ENCODE measurements at regions not wholly inside any gene's neighbourhood (a gene's known extent, or its start where the extent isn't known, plus 50 kb on each side); places are given as distances from the start of the nearest gene placed in this dataset.

- Histone ChIP-seq H2AFZ (ENCODE audit: control insufficient read depth, low read length) (no peak overlapping the region), H3K79me2 (ENCODE audit: control insufficient read depth, insufficient read depth, low read length) (no peaks in the 10 kb centered on the region), H3K27ac (ENCODE audit: control insufficient read depth, insufficient read depth, low read length) (no peak overlapping the region), H3K4me3 (ENCODE audit: control insufficient read depth in 2 of 3, extremely low read depth in 1 of 3, insufficient read depth in 2 of 3, low read depth in 1 of 3, low read length in 3 of 3) (no peak overlapping the region), H3K4me2 (ENCODE audit: control insufficient read depth, extremely low read depth, insufficient read depth, low read depth, low read length) (no peak overlapping the region), H3K9me1 (ENCODE audit: control insufficient read depth, extremely low read depth, insufficient read depth, low read length) (no peaks in the 10 kb centered on the region), H3K9me3 (ENCODE audit: control insufficient read depth, low read depth, low read length) (no peaks in the 10 kb centered on the region), H3K36me3 (ENCODE audit: control insufficient read depth in 2 of 2, extremely low read depth in 1 of 2, insufficient read depth in 2 of 2, low read length in 2 of 2) (no peaks in the 10 kb centered on the region), H3K27me3 (ENCODE audit: control insufficient read depth, extremely low read depth, insufficient read depth, low read length) (peaks cover 44% of the 10 kb centered on the region), H3K4me1 (ENCODE audit: control insufficient read depth, extremely low read depth, insufficient read depth, low read length) (no peaks in the 10 kb centered on the region), H4K20me1 (ENCODE audit: control insufficient read depth, extremely low read depth, insufficient read depth, low read length) (no peaks in the 10 kb centered on the region), H3K9ac (ENCODE audit: control insufficient read depth, extremely low read depth, insufficient read depth, low read length) (no peak overlapping the region)
- TF ChIP-seq EZH2 (IDR thresholded peaks at IDR 0.05; ENCODE audit: low read length), result no peak
- TF ChIP-seq CTCF (optimal IDR thresholded peaks at IDR 0.05 in 1 of 3, IDR thresholded peaks at IDR 0.05 in 1 of 3, conservative IDR thresholded peaks at IDR 0.05 in 1 of 3; ENCODE audit: extremely low read depth in 1 of 3, insufficient read depth in 2 of 3, low read length in 3 of 3), result no peak
- dilution Hi-C loops (cut with MboI; ENCODE audit: extremely low pct_ligation_motif_present, low sequenced_read_pairs), result no loop called here
- FAIRE-seq, result no peak
- no peak for DNase-seq (ENCODE audit: low read depth, low spot score)
These were observed 103.9 kb upstream of the SLC6A11 start for GRCh38 chr3:10712121-10712520.

- dilution Hi-C loops (cut with MboI; ENCODE audit: extremely low pct_ligation_motif_present, low sequenced_read_pairs), result no loop called here
- Histone ChIP-seq H3K27me3 (ENCODE audit: control insufficient read depth, extremely low read depth, insufficient read depth, low read length) (peaks cover 34% of the 10 kb centered on the region), H3K9ac (ENCODE audit: control insufficient read depth, extremely low read depth, insufficient read depth, low read length) (no peak overlapping the region), H3K4me2 (ENCODE audit: control insufficient read depth, extremely low read depth, insufficient read depth, low read depth, low read length) (no peak overlapping the region), H4K20me1 (ENCODE audit: control insufficient read depth, extremely low read depth, insufficient read depth, low read length) (no peaks in the 10 kb centered on the region), H3K36me3 (ENCODE audit: control insufficient read depth in 2 of 2, extremely low read depth in 1 of 2, insufficient read depth in 2 of 2, low read length in 2 of 2) (no peaks in the 10 kb centered on the region), H3K9me1 (ENCODE audit: control insufficient read depth, extremely low read depth, insufficient read depth, low read length) (no peaks in the 10 kb centered on the region), H3K79me2 (ENCODE audit: control insufficient read depth, insufficient read depth, low read length) (no peaks in the 10 kb centered on the region), H3K4me3 (ENCODE audit: control insufficient read depth in 2 of 3, extremely low read depth in 1 of 3, insufficient read depth in 2 of 3, low read depth in 1 of 3, low read length in 3 of 3) (no peak overlapping the region), H2AFZ (ENCODE audit: control insufficient read depth, low read length) (no peak overlapping the region), H3K27ac (ENCODE audit: control insufficient read depth, insufficient read depth, low read length) (no peak overlapping the region), H3K4me1 (ENCODE audit: control insufficient read depth, extremely low read depth, insufficient read depth, low read length) (no peaks in the 10 kb centered on the region), H3K9me3 (ENCODE audit: control insufficient read depth, low read depth, low read length) (no peaks in the 10 kb centered on the region)
- FAIRE-seq, result no peak
- DNase-seq (ENCODE audit: low read depth, low spot score), result no peak
- TF ChIP-seq EZH2 (IDR thresholded peaks at IDR 0.05; ENCODE audit: low read length), result no peak
- no peak for TF ChIP-seq CTCF (optimal IDR thresholded peaks at IDR 0.05 in 1 of 3, IDR thresholded peaks at IDR 0.05 in 1 of 3, conservative IDR thresholded peaks at IDR 0.05 in 1 of 3; ENCODE audit: extremely low read depth in 1 of 3, insufficient read depth in 2 of 3, low read length in 3 of 3)
These were observed 102.4 kb upstream of the SLC6A11 start for GRCh38 chr3:10713656-10714055.

Data from keratinocyte (primary cell).